PC-9 (cell line): ENCODE measurements at regions not wholly inside any gene's neighbourhood (a gene's known extent, or its start where the extent isn't known, plus 50 kb on each side); places are given as distances from the start of the nearest gene placed in this dataset.

Source experiments
- BruUV-seq: library from RNA; stranded (reverse); fragments of 400-500 nt; replicated peaks from 2 replicates; lab custom pipeline; 2021; lab: Mats Ljungman, UMichigan
- CTCF ChIA-PET: fragments of 300-600 bp; sonication (Branson Sonifier 250); formaldehyde crosslinking; loops from one replicate; lab custom pipeline; 2022; ENCODE audit warnings: antibody characterized with exemption; lab: Charles Lee
- POLR2A ChIA-PET: fragments of 300-600 bp; sonication (Branson Sonifier 250); formaldehyde crosslinking; loops from one replicate; lab custom pipeline; 2022; ENCODE audit warnings: antibody characterized with exemption; ENCODE audit not compliant: unreplicated experiment; lab: Charles Lee
- DNase-seq, 2 experiments: peaks; one replicate each; pipeline versions ENCODE4 v3.0.0 to v3.0.0-alpha.2; 2015 to 2022; ENCODE audit warnings: mixed read lengths in 1 of 2
- H2AFZ ChIP-seq: fragments of 200-600 bp; sonication (generic); 2 replicates; pipeline ENCODE4 v1.8.1; 2017; ENCODE audit warnings: antibody characterized with exemption
- H3F3A ChIP-seq: fragments of 200-600 bp; sonication (generic); 2 replicates; pipeline ENCODE4 v1.8.1; 2017; ENCODE audit warnings: antibody characterized with exemption, mild to moderate bottlenecking, low read depth; ENCODE audit not compliant: insufficient read depth
- H3K27ac ChIP-seq: fragments of 200-600 bp; sonication (generic); 2 replicates; pipeline ENCODE4 v1.6.1; 2016; ENCODE audit warnings: mixed run types
- H3K27me3 ChIP-seq: fragments of 200-600 bp; sonication (generic); 2 replicates; pipeline ENCODE4 v1.6.1; 2016; ENCODE audit warnings: low read depth, mixed run types; ENCODE audit not compliant: insufficient read depth
- H3K36me3 ChIP-seq: fragments of 200-600 bp; sonication (generic); 2 replicates; pipeline ENCODE4 v1.6.1; 2016; ENCODE audit warnings: low read depth, mixed run types
- H3K4me1 ChIP-seq: fragments of 200-600 bp; sonication (generic); replicated peaks from 2 replicates; pipeline ENCODE4 v1.6.1; 2016; ENCODE audit warnings: mixed run types; ENCODE audit not compliant: insufficient read depth
- H3K4me2 ChIP-seq: fragments of 200-600 bp; sonication (generic); 2 replicates; pipeline ENCODE4 v1.6.1; 2017; ENCODE audit warnings: mixed run types
- H3K4me3 ChIP-seq: fragments of 200-600 bp; sonication (generic); 2 replicates; pipeline ENCODE4 v1.6.1; 2016; ENCODE audit warnings: mixed run types
- H3K79me2 ChIP-seq: fragments of 200-600 bp; sonication (generic); 2 replicates; pipeline ENCODE4 v1.6.1; 2017; ENCODE audit warnings: low read depth, mixed run types
- H3K9me2 ChIP-seq: fragments of 200-600 bp; sonication (generic); 2 replicates; pipeline ENCODE4 v1.8.1; 2017; ENCODE audit warnings: mild to moderate bottlenecking; ENCODE audit not compliant: insufficient read depth
- H3K9me3 ChIP-seq: fragments of 200-600 bp; sonication (generic); 2 replicates; pipeline ENCODE4 v1.8.1; 2016; ENCODE audit warnings: low read depth; ENCODE audit not compliant: insufficient read depth
- H4K20me1 ChIP-seq: fragments of 200-600 bp; sonication (generic); 2 replicates; pipeline ENCODE4 v1.8.1; 2017; ENCODE audit not compliant: insufficient read depth
- CTCF ChIP-seq: fragments of 200-600 bp; sonication (generic); conservative IDR thresholded peaks from 2 replicates; pipeline ENCODE4 v1.6.1; 2017; ENCODE audit warnings: mixed run types, antibody characterized with exemption, mild to moderate bottlenecking, moderate library complexity
- EZH2 ChIP-seq: fragments of 200-600 bp; sonication (generic); IDR thresholded peaks from 2 replicates; pipeline ENCODE4 v1.8.0; 2017; ENCODE audit warnings: antibody characterized with exemption, low read depth
- intact Hi-C: fragments of 100-400 bp; cut with micrococcal nuclease; formaldehyde crosslinking; loops from one replicate; pipeline ENCODE4 v1.10.0; 2022; ENCODE audit not compliant: unreplicated experiment

- H3K79me2 ChIP-seq = no peaks in the 10 kb centered on the region
- H2AFZ ChIP-seq = no peak overlapping the region
- peaks cover 8% of the 10 kb centered on the region; the same call in 1 of the 2 replicates for H3K27me3 ChIP-seq
- no peak for TF ChIP-seq EZH2
- no peak for TF ChIP-seq CTCF
- H3K4me1 ChIP-seq = no peaks in the 10 kb centered on the region
- no TSS peak for BruUV-seq
- H3K4me3 ChIP-seq = no peak overlapping the region
- H3F3A ChIP-seq = no peaks in the 10 kb centered on the region
- CTCF ChIA-PET = no interaction called here
- no peak overlapping the region for H3K4me2 ChIP-seq
- H4K20me1 ChIP-seq = no peaks in the 10 kb centered on the region
- no peak for DNase-seq
- no peak overlapping the region for H3K27ac ChIP-seq
- no peaks in the 10 kb centered on the region for H3K9me3 ChIP-seq
- intact Hi-C loops = no loop called here
- H3K9me2 ChIP-seq = no peaks in the 10 kb centered on the region
- POLR2A ChIA-PET = no interaction called here
- no peaks in the 10 kb centered on the region for H3K36me3 ChIP-seq
These were observed 476.0 kb downstream of the OCA2 start for GRCh38 chr15:27623149-27623548.

GRCh38 chr15:27622371-27622770 lies 476.7 kb downstream of the OCA2 start:
- no peak overlapping the region for H3K27ac ChIP-seq
- intact Hi-C loops = no loop called here
- no TSS peak for BruUV-seq
- TF ChIP-seq CTCF = no peak
- H3F3A ChIP-seq = no peaks in the 10 kb centered on the region
- H3K4me1 ChIP-seq = no peaks in the 10 kb centered on the region
- DNase-seq = no peak
- peaks cover 8% of the 10 kb centered on the region; the same call in 1 of the 2 replicates for H3K27me3 ChIP-seq
- H3K9me3 ChIP-seq = no peaks in the 10 kb centered on the region
- ChIA-PET CTCF (no interaction called here), POLR2A (no interaction called here)
- no peaks in the 10 kb centered on the region for H3K36me3 ChIP-seq
- no peak overlapping the region for H3K4me2 ChIP-seq
- no peak overlapping the region for H2AFZ ChIP-seq
- no peaks in the 10 kb centered on the region for H3K9me2 ChIP-seq
- H4K20me1 ChIP-seq = no peaks in the 10 kb centered on the region
- H3K79me2 ChIP-seq = no peaks in the 10 kb centered on the region
- no peak overlapping the region for H3K4me3 ChIP-seq

GRCh38 chr15:27619204-27619603 lies 479.9 kb downstream of the OCA2 start:
- POLR2A ChIA-PET = no interaction called here
- H3F3A ChIP-seq = no peaks in the 10 kb centered on the region
- no peak overlapping the region for H3K4me3 ChIP-seq
- H3K27me3 ChIP-seq = peaks cover 8% of the 10 kb centered on the region; the same call in 1 of the 2 replicates
- TF ChIP-seq EZH2 (no peak), CTCF (no peak)
- no TSS peak for BruUV-seq
- H3K4me1 ChIP-seq = no peaks in the 10 kb centered on the region
- no peaks in the 10 kb centered on the region for H3K9me3 ChIP-seq
- no peak overlapping the region for H2AFZ ChIP-seq
- no peak for DNase-seq
- no peaks in the 10 kb centered on the region for H4K20me1 ChIP-seq
- no peak overlapping the region for H3K4me2 ChIP-seq
- intact Hi-C loops = no loop called here
- CTCF ChIA-PET = no interaction called here
- no peaks in the 10 kb centered on the region for H3K79me2 ChIP-seq
- no peaks in the 10 kb centered on the region for H3K36me3 ChIP-seq
- H3K27ac ChIP-seq = no peak overlapping the region
- no peaks in the 10 kb centered on the region for H3K9me2 ChIP-seq
